Naive thymus-derived CD8-positive, alpha-beta T cell (primary cell): ENCODE measurements at regions not wholly inside any gene's neighbourhood (a gene's known extent, or its start where the extent isn't known, plus 50 kb on each side); places are given as distances from the start of the nearest gene placed in this dataset.
A peak's percentile ranks its signal among the peaks of the same experiment; 100 is the strongest.

Source experiments
- ATAC-seq, 2 donors: fragments of 150-1000 bp; cut with Tn5 transposase in 1 of 2; sonication (Bioruptor Pico), chemical (Tn5 transposase) in 1 of 2; 1 replicate in 1 of 2; 2 replicates in 1 of 2; pipeline ENCODE4 v1.10.0; 2021; ENCODE audit warnings: mild to moderate bottlenecking in 2 of 2, moderate library complexity in 2 of 2
- POLR2A ChIA-PET: fragments of 350-600 bp; sonication (Branson Sonifier 250); formaldehyde crosslinking; loops from one replicate; lab custom pipeline; 2021; ENCODE audit warnings: antibody characterized with exemption; lab: Charles Lee
- DNase-seq, 10 donors: peaks; one replicate each; pipeline versions ENCODE4 v3.0.0 to v3.0.0-alpha.2; 2020 to 2022
- H3K27ac Mint-ChIP-seq, 10 donors: one replicate each; pipeline ENCODE4 v1.8.0; 2020 to 2022; ENCODE audit warnings: mild to moderate bottlenecking in 10 of 10, mixed read lengths in 10 of 10, moderate library complexity in 4 of 10, inconsistent platforms in 1 of 10
- H3K27me3 Mint-ChIP-seq, 5 donors: one replicate each; pipeline ENCODE4 v1.8.0; 2021 to 2022; ENCODE audit warnings: mixed read lengths in 5 of 5
- H3K36me3 Mint-ChIP-seq, 3 donors: one replicate each; pipeline ENCODE4 v1.8.0; 2020 to 2022; ENCODE audit warnings: mixed read lengths in 3 of 3, mild to moderate bottlenecking in 2 of 3, inconsistent platforms in 1 of 3
- H3K4me1 Mint-ChIP-seq, 4 donors: one replicate each; pipeline ENCODE4 v1.8.0; 2021 to 2022; ENCODE audit warnings: mixed read lengths in 4 of 4
- H3K4me3 Mint-ChIP-seq, 10 donors: one replicate each; pipeline ENCODE4 v1.8.0; 2020 to 2022; ENCODE audit warnings: mild to moderate bottlenecking in 10 of 10, mixed read lengths in 10 of 10, moderate library complexity in 6 of 10, inconsistent platforms in 1 of 10
- H3K9me3 Mint-ChIP-seq, 9 donors: one replicate each; pipeline ENCODE4 v1.8.0; 2020 to 2022; ENCODE audit warnings: mixed read lengths in 9 of 9, mild to moderate bottlenecking in 3 of 9, inconsistent platforms in 1 of 9, moderate library complexity in 1 of 9

- DNase-seq: no peak
- peak overlapping the region in 1 of 10 donors; percentile 47 for H3K27ac Mint-ChIP-seq
- H3K36me3 Mint-ChIP-seq: peaks cover 0 to 3% (median 3%) of the 10 kb centered on the region in 3 donors
- no peak for ATAC-seq
- peaks cover 0 to 2% (median 0%) of the 10 kb centered on the region in 9 donors for H3K9me3 Mint-ChIP-seq
- H3K4me1 Mint-ChIP-seq: peaks cover 0 to 9% (median 0%) of the 10 kb centered on the region in 4 donors
- H3K27me3 Mint-ChIP-seq: no peaks in the 10 kb centered on the region
- POLR2A ChIA-PET: interaction anchor here (0.7 kb wide), 1 partner anchor 292 kb away, joined by 3 read pairs; no protein-coding TSS in a partner anchor
- H3K4me3 Mint-ChIP-seq: no peak overlapping the region
These were observed 163.7 kb upstream of the CBLB start for GRCh38 chr3:106032479-106032878.

DNA sequence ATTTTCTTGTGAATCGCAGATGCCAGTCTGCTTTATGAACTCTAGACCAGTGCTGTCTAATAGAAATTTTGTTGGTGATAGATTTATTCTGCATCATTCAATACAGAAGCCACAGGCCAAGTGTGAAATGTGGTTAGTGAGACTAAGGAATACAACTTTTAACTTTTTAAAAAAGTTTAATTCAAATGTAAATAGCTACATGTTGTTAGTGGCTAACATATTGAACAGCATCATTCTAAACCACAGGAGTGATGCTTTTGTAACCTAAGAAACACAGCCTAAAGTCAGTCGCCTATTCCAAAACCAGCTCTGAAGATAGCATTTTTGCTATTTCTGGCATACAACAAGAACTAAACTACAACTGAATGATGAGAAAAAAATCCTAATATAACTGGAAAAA, 164.8 kb upstream of the CBLB start:
- no peaks in the 10 kb centered on the region for H3K27me3 Mint-ChIP-seq
- no peak overlapping the region for H3K27ac Mint-ChIP-seq
- peaks cover 0 to 4% (median 3%) of the 10 kb centered on the region in 3 donors for H3K36me3 Mint-ChIP-seq
- ATAC-seq (no peak), DNase-seq (peak in 1 of 10 donors; percentile 24)
- H3K4me1 Mint-ChIP-seq: peaks cover 0 to 9% (median 0%) of the 10 kb centered on the region in 4 donors
- POLR2A ChIA-PET: no interaction called here
- peaks cover 0 to 2% (median 0%) of the 10 kb centered on the region in 9 donors for H3K9me3 Mint-ChIP-seq
- H3K4me3 Mint-ChIP-seq: no peak overlapping the region

DNA sequence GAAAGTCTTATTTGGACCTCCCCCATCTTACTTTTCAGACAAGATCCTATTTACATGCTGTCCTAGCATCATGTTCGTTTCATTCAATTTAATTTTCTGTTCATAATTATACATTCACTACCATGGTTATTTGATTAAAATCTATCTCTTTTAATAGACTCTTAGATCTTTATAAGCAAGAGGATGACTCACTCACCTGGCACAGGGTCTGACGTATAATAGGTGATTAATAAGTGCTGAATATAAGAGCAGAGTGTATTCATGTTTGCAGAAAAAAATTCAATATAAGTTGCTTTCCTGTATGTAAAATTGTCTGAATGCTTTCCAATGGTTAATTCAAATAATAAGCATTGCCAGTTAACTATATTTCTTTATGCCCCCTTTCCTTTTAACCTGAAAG, 165.5 kb upstream of the CBLB start:
- H3K4me3 Mint-ChIP-seq: no peak overlapping the region
- no peak for ATAC-seq
- peaks cover 0 to 9% (median 0%) of the 10 kb centered on the region in 4 donors for H3K4me1 Mint-ChIP-seq
- POLR2A ChIA-PET: no interaction called here
- peaks cover 0 to 5% (median 3%) of the 10 kb centered on the region in 3 donors for H3K36me3 Mint-ChIP-seq
- no peak overlapping the region for H3K27ac Mint-ChIP-seq
- no peaks in the 10 kb centered on the region for H3K27me3 Mint-ChIP-seq
- H3K9me3 Mint-ChIP-seq: peaks cover 0 to 5% (median 0%) of the 10 kb centered on the region in 9 donors
- DNase-seq: no peak

DNA sequence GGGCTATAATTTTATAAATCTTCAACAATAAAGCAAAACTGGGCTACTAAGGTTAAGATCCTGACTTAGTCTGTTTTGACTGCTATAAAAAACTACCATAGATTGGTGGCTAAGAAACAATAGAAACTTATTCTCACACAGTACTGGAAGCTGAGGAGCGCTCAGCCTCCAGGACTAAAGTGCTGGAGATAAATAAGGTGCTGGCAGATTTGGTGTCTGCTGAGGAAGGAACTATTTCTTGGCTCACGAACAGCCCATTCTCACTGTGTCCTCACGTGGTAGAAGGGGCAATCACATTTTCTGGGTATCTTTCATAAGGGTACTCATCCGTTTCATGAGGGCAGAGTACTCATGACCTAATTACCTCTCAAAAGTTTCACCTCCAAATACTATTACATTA, 166.8 kb upstream of the CBLB start:
- no peak for DNase-seq
- Mint-ChIP-seq H3K36me3 (peaks cover 0 to 16% (median 6%) of the 10 kb centered on the region in 3 donors), H3K4me3 (no peak overlapping the region), H3K27me3 (no peaks in the 10 kb centered on the region), H3K9me3 (peaks cover 0 to 12% (median 2%) of the 10 kb centered on the region in 9 donors), H3K4me1 (peaks cover 0 to 9% (median 0%) of the 10 kb centered on the region in 4 donors), H3K27ac (no peak overlapping the region)
- ATAC-seq: no peak
- POLR2A ChIA-PET: no interaction called here

DNA sequence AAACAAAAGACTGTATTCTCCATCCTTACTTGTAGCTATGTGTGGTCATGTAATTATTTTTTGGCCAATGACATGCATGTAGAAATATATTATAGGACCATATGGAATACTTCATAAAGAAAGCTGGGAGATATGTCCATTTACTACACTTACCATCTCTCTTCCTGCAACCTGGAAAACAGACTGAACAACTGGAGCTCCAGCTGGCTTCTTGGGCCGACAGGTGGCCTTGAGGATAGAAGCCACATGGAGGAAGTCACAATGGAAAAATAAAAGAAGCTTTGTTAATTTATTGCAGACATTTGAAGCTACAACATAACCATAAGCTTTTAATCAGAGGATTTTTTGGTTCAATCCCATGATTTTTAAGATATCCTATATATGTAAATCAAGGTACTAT, 167.9 kb upstream of the CBLB start:
- H3K4me1 Mint-ChIP-seq: peaks cover 0 to 9% (median 0%) of the 10 kb centered on the region in 4 donors
- peaks cover 0 to 16% (median 6%) of the 10 kb centered on the region in 3 donors for H3K36me3 Mint-ChIP-seq
- H3K27me3 Mint-ChIP-seq: no peaks in the 10 kb centered on the region
- no peak for ATAC-seq
- peaks cover 0 to 12% (median 2%) of the 10 kb centered on the region in 9 donors for H3K9me3 Mint-ChIP-seq
- no peak overlapping the region for H3K27ac Mint-ChIP-seq
- no peak for DNase-seq
- POLR2A ChIA-PET: no interaction called here
- H3K4me3 Mint-ChIP-seq: no peak overlapping the region

GRCh38 chr3:106047221-106047620, 178.4 kb upstream of the CBLB start:
- DNase-seq: no peak
- H3K4me3 Mint-ChIP-seq: no peak overlapping the region
- peaks cover 0 to 16% (median 6%) of the 10 kb centered on the region in 3 donors for H3K36me3 Mint-ChIP-seq
- peaks cover 0 to 6% (median under 1%) of the 10 kb centered on the region in 4 donors for H3K4me1 Mint-ChIP-seq
- POLR2A ChIA-PET: no interaction called here
- no peak overlapping the region for H3K27ac Mint-ChIP-seq
- ATAC-seq: no peak
- peaks cover 0 to 8% (median 0%) of the 10 kb centered on the region in 9 donors for H3K9me3 Mint-ChIP-seq
- no peaks in the 10 kb centered on the region for H3K27me3 Mint-ChIP-seq

DNA sequence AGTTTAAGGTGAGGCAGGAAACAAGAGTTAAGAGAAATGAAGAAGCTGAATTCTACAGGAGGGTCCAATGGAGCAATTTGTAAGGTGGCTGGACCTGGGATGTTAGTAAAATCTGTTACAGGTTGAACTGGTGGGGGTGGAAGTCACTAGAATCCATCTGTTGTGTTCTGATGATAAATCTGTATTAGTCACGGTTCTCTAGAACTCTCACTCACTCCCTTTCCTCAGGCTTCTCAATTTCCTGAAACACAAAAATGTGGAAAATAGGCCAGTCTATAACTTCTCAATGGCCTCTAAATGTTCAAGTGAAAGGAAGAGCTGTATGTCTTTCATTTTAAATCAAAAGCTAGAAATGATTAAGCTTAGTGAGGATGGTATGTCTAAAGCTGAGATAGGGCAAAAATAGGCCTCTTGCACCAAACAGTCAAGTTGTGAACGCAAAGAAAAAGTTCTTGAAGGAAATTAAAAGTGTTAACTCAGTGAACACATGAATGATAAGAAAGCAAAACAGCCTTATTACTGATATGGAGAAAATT, 180.2 kb upstream of the CBLB start:
- H3K27me3 Mint-ChIP-seq: no peaks in the 10 kb centered on the region
- H3K4me3 Mint-ChIP-seq: no peak overlapping the region
- POLR2A ChIA-PET: no interaction called here
- H3K36me3 Mint-ChIP-seq: peaks cover 0 to 16% (median 6%) of the 10 kb centered on the region in 3 donors
- peaks cover 0 to 6% (median under 1%) of the 10 kb centered on the region in 4 donors for H3K4me1 Mint-ChIP-seq
- H3K9me3 Mint-ChIP-seq: peaks cover 0 to 8% (median 0%) of the 10 kb centered on the region in 9 donors
- no peak for DNase-seq
- ATAC-seq: no peak
- H3K27ac Mint-ChIP-seq: no peak overlapping the region

DNA sequence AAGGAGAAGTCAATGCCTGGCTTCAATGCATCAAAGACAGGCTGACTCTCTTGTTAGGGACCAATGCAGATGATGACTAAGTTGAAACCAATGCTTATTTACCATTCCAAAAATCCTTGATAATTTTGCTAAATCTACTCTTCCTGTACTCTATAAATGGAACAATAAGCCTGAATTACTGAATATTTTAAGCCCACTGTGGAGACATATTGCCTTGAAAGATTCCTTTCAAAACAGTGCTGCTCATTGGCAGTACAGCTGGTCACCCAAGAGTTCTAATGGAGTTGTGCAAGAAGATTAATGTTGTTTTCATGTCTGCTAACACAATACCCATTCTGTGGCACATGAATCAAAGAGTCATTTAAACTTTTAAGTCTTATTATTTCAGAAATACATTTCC, 181.0 kb upstream of the CBLB start:
- H3K9me3 Mint-ChIP-seq: peaks cover 0 to 9% (median under 1%) of the 10 kb centered on the region in 9 donors
- no peak overlapping the region for H3K27ac Mint-ChIP-seq
- no peak overlapping the region for H3K4me3 Mint-ChIP-seq
- H3K4me1 Mint-ChIP-seq: peaks cover 0 to 6% (median under 1%) of the 10 kb centered on the region in 4 donors
- peaks cover 0 to 16% (median 6%) of the 10 kb centered on the region in 3 donors for H3K36me3 Mint-ChIP-seq
- no peaks in the 10 kb centered on the region for H3K27me3 Mint-ChIP-seq
- POLR2A ChIA-PET: no interaction called here
- no peak for DNase-seq
- no peak for ATAC-seq

DNA sequence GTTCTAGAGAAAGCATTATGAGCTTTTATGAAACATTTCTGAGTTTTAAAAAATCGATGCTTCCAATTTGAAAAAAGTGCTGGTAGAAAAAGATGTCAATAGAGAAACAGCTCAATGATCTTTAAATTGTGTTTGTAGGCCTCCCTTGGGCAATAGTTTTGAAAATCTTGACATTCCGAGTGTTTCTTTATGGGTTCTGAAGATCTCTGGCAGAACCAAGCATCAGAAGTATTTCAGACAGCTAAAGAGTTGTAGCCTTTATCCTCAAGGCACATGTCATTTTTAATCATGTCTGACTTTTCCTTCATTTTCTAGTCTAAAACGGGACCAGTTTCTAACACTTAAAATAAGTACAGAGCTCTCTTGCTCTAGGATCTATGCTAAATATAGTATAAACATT, 188.1 kb upstream of the CBLB start:
- H3K36me3 Mint-ChIP-seq: peaks cover 0 to 3% (median 0%) of the 10 kb centered on the region in 3 donors
- H3K9me3 Mint-ChIP-seq: peaks cover 0 to 12% (median 3%) of the 10 kb centered on the region in 9 donors
- H3K4me1 Mint-ChIP-seq: peaks cover 5 to 25% (median 10%) of the 10 kb centered on the region in 4 donors
- H3K27ac Mint-ChIP-seq: no peak overlapping the region
- ATAC-seq (no peak), DNase-seq (no peak)
- POLR2A ChIA-PET: no interaction called here
- H3K4me3 Mint-ChIP-seq: no peak overlapping the region
- H3K27me3 Mint-ChIP-seq: no peaks in the 10 kb centered on the region

- Mint-ChIP-seq H3K9me3 (peaks cover 0 to 12% (median 4%) of the 10 kb centered on the region in 9 donors), H3K27ac (peak overlapping the region in 3 of 10 donors; percentile 31 to 36 (median 33)), H3K4me3 (no peak overlapping the region), H3K4me1 (peaks cover 5 to 25% (median 10%) of the 10 kb centered on the region in 4 donors), H3K36me3 (peaks cover 0 to 6% (median 0%) of the 10 kb centered on the region in 3 donors), H3K27me3 (no peaks in the 10 kb centered on the region)
- ATAC-seq (no peak), DNase-seq (no peak)
- POLR2A ChIA-PET: no interaction called here
These were observed 189.7 kb upstream of the CBLB start for GRCh38 chr3:106058475-106058874.

- POLR2A ChIA-PET: no interaction called here
- ATAC-seq (no peak), DNase-seq (no peak)
- H3K9me3 Mint-ChIP-seq: peaks cover 2 to 23% (median 13%) of the 10 kb centered on the region in 9 donors
- H3K4me1 Mint-ChIP-seq: peaks cover 5 to 25% (median 10%) of the 10 kb centered on the region in 4 donors
- no peak overlapping the region for H3K4me3 Mint-ChIP-seq
- no peaks in the 10 kb centered on the region for H3K27me3 Mint-ChIP-seq
- H3K36me3 Mint-ChIP-seq: peaks cover 0 to 6% (median 4%) of the 10 kb centered on the region in 3 donors
- peak overlapping the region in 1 of 10 donors; percentile 26 for H3K27ac Mint-ChIP-seq
These were observed 191.2 kb upstream of the CBLB start for GRCh38 chr3:106059953-106060517.

GRCh38 chr3:106063909-106064308, 195.1 kb upstream of the CBLB start:
- no peak overlapping the region for H3K27ac Mint-ChIP-seq
- no peaks in the 10 kb centered on the region for H3K27me3 Mint-ChIP-seq
- POLR2A ChIA-PET: no interaction called here
- H3K36me3 Mint-ChIP-seq: peaks cover 0 to 6% (median 4%) of the 10 kb centered on the region in 3 donors
- no peak for DNase-seq
- H3K4me1 Mint-ChIP-seq: peaks cover 11 to 22% (median 16%) of the 10 kb centered on the region in 4 donors
- no peak overlapping the region for H3K4me3 Mint-ChIP-seq
- ATAC-seq: no peak
- peaks cover 2 to 16% (median 12%) of the 10 kb centered on the region in 9 donors for H3K9me3 Mint-ChIP-seq

DNA sequence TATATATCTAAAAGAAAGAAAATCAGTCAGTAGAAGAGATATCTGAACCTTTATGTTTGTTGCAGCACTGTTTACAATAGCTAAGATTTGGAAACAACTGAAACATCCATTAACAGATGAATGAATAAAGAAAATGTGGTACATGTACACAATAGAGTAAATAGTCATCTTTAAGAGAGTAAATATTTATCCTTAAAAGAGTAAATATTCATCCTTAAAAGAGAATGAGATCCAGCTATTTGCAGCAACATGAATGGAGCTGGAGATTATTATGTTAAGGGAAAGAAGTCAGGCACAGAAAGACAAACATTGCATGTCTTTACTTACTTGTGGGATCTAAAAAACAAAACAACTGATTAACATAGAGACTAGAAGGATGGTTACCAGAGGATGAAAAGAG, 197.0 kb upstream of the CBLB start:
- Mint-ChIP-seq H3K4me1 (peaks cover 8 to 14% (median 10%) of the 10 kb centered on the region in 4 donors), H3K27me3 (no peaks in the 10 kb centered on the region), H3K27ac (no peak overlapping the region), H3K9me3 (peaks cover 2 to 16% (median 12%) of the 10 kb centered on the region in 9 donors), H3K4me3 (no peak overlapping the region), H3K36me3 (peaks cover 0 to 6% (median 4%) of the 10 kb centered on the region in 3 donors)
- ATAC-seq (no peak), DNase-seq (no peak)
- POLR2A ChIA-PET: no interaction called here
